EH (cell line): ENCODE measurements at regions not wholly inside any gene's neighbourhood (a gene's known extent, or its start where the extent isn't known, plus 50 kb on each side); places are given as distances from the start of the nearest gene placed in this dataset.

ENCODE experiments used
- DNase-seq: peaks from one replicate; pipeline ENCODE4 v3.0.0-alpha.2; 2015; ENCODE audit warnings: low read depth

DNA sequence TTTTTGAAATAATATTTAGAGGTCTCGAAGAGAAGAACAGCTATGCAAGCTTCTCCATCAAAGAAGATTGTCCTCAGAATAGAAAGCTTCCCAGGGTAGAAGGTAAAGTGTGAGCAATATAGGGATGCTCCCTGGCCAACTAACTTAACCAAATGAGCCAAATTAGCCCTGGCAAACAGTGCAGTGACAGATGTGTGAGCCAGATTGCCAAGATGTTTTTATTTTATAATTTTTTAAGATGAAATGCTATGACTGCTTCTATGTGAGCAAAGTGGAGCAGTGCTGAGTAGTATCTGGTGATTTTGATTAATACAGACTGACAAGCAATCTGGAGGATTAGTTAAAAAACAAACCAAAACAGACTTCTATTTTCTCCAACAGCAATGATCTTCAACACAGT is 202.1 kb downstream of the NOVA1 start:
- DNase-seq: no peak

DNA sequence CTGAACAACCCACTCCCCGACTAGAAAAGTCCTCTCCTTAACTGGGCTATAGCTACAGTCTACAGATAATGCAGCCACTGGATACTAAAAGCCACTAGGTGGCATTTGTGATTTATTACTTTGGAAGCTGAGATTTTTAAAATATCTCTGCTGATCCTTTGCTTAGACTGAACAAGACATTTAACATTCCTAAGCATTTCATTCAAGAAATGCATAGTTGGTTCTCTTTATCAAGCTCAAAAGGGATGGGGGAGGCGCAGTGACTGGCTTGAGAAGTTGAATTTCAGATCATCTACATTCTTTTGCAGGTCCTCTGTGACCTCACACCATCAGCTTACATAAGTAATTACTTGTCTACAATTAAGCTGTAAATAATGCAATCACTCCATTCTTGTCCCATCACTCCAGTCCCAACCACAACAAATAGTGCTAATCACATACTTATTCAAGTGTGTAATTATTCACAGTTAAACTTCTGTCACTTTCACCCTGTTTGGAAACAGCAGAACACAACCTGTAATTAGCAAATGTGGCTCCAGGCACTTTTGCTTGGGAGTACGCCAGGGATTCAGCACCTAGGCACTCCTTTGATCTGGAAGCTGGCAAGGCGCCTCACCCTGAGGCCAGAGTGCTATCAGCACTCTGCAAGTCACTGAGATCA is 203.6 kb downstream of the NOVA1 start:
- DNase-seq: no peak

DNA sequence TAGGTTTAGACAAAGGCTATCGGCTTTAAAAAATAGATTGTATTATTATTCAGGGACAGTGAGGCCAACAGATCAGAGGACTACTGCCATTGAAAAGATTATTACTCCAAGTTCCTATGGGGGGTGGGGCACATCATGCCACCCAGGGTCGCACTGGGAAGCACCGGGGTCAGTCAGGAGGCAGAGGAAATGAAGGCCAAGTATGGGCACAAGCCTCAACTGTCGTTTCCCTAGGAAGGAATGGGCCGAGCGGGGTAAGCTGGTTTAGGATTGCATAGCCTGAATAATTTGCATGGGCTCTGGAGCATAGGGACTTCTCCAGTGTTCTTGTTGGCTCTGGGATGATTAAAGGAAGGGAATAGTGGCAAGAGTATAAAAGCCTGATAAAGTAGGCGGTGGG is 205.3 kb downstream of the NOVA1 start:
- no peak for DNase-seq

DNA sequence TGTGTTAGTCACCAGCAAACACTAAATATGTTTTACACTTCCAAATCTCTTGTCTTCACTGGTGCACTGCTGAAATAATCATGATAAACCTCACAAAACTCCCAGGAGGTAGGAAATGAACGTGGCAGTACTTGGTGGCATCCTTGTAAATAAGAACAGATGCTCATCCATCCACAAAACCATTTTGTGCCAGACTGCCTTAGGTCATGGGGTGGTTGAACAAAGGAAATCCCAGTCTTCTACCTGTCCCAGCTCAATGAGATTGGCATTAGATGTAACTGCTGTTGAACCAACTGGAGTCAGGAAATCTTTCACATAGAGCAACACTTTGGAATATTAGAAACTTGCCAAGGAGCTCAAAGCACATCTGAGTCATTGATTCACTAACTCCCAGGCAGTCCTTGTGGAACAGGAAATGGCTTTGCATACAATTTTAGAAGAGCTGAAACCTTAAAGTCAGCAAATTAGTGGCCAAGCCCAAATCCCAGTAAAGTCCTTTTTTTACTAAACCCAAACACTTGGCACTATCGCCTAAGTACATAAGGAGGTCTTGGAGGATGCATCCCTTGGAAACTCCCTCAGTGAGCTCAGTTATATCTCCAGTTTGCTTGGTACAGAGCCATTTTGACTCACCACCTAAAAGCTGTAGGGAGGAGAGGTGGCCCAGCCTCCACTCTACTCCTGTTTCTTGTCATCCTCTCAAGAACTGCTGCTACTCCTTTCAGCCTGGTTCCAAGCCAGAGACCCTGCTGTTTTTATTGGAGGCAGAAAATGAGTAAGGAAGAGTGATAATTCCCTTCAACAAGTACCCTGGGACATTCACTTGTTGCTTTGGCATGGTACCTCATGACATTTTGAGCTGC is 208.0 kb downstream of the NOVA1 start:
- no peak for DNase-seq

DNA sequence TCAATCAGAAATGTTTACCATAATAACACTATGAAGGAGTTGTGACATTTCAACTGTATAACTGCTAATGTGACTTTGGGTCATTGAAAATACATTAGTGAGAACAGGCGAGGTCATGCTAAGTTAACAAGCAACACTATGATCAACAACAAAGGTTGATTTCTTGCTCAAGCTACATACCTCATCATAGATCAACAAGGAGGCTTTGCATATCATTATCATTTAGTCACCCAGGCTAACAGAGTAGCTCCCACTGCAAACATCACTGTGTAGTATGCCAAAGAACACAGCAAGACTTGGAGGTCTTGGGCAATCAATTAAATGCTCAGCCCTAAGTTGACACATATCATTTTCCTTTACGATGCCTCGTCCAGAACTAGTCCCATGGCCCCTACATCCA is 212.5 kb downstream of the NOVA1 start:
- DNase-seq: no peak

DNA sequence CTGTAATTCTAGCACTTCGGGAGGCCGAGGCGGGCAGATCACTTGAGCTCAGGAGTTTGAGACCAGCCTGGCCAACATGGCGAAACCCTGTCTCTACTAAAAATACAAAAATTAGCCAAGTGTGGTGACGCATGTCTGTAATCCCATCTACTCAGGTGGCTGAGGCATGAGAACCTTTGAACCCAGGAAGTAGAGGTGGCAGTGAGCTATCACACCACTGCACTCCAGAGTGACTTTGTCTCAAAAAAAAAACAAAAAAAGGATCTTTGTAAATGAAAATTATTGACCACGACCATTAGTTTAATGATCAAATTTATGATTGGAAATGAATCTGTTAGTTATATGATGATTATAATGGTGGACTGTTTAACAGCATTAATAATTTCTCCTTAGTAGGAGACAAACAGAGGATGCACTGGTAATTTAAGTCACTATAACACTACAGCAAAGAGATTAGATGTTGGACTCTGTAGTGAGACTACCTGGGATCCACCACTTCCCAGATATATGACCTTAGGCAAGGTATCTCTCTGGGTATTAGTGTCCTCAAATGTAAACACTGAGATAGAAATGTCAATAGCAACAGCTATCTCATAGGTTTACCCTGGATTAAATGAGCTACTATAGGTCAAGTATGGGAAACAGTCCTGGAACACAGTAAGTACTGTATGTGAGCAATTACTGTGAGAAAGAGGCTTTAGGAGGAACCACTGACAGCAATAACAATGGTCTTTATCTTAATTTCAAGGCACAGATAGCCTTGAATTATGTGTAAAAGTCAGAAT is 214.7 kb downstream of the NOVA1 start:
- no peak for DNase-seq

DNA sequence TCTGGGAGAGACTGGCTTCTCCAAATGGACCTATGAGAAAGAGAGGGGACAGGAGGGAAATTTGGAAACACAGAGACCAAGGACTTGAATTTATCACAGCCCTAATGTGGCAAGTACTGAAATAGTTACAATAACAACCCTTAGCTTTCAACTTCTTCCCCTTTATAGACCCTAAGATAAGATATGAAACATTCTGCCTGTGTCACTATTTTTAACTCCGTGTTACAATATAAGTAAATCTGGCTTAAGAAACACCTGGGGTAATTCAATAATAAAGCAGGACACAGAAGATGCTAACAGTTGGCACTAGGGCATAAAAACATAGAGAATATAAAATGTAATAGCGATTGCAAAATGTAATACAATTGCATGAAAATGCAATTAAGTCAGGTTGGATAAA is 216.4 kb downstream of the NOVA1 start:
- DNase-seq: no peak

DNA sequence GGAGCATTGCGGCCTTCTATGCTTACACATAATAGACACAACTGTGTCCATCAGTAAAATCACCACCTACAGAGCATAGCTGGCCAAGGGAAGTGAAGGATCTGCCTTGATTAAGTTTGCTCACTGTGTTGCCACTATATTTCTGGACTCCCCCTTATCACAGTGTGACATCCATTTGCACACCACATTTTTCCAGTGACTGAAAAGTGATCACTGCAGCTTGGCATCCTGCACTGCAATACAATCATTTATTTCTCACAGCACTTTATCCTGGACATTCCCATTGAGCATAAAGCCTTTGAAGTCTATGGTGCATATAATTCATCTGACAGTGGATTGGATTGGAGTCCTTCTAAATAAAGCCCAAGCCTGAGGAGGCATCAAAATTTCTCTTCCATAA is 217.2 kb downstream of the NOVA1 start:
- no peak for DNase-seq

DNA sequence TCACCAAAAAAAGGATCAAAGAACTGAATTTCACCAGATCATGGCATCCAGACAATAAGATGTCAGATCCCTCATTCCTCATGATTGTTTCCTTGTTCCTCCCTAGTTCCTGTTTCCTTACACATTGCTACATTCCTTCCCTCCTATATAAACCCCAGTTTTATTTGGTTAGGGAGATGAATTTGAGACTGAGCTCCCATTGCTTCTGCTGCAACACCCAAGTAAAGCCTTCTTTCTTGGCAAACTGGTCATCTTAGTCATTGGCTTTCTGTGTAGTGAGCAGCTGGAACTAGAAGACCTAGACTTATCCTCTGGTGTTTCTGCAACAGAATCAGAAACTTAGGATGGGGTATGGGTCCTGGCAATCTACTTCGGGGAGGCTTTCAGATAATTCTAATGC is 217.9 kb downstream of the NOVA1 start:
- DNase-seq: no peak

DNA sequence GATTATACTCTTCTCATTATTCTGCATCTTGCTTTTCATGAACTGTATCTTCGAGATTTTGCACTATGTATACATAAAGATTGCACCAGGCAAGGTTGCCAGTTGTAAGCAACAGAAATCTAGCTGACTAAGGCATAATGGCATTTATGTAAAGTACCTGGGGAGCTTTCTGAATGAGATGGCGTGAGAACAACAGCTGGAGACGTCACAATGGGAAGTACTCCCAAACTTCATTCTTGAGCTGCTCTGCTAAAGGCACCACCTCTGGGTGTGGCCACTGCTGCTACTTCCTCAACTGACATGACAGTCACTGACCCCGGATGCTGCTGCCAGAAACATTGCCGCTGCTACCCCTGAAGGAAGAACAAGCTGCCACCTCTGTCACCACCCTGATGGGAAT is 220.7 kb downstream of the NOVA1 start:
- no peak for DNase-seq

DNA sequence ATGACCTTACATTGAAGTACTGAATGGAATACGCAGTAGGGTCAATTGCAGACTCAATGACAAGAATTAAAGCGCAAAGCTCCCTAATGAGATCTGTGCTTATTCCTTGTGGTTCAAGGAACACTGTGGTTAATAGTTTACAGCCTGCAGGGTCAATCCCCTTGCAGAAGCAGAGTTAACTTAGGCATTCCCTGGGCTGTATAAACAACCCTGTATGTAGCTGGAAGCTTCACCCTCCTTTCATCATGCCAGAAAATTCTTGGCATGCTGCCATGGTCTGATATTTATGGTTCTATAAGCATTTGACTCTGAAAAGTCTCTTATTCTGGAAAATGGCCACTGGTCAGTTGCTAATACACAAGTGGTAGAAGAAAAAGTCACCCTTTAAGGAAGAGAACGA is 227.7 kb downstream of the NOVA1 start:
- DNase-seq: no peak

DNA sequence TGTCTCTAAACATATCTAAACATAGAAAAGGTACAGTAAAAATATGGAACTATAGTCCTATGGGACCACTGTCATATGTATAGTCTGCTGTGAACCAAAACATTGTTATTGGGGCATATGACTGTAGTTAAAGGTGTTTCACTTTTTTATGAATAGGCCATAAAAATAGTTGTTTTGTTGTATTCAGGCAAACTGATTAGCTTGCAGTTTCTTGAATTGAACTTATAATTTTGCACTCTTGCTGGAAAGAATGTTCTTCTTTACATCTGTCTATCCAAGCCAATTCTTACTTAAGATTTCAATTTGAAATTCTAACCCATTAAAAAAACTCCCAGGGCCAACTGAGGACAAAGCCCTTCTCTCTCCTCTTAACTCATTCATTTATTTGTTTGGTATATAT is 234.1 kb downstream of the NOVA1 start:
- DNase-seq: no peak

DNA sequence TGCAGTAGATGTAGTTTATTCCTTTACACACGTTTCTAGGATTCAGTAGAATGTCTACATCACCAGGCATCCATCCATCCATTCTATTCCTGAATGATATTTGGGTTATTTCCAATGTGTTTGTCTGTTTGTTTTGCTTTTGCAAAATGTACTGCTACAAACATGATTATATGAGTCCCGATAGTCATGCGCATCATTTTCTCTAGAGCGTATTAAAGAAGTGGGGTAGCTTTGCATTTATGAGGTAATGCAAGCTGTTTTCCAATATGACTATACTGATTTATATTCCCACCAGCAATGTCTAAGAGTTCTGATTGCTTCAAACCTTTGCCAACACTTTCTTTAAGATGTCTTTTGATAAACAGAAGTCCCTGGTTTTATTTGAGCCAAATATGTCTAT is 253.2 kb downstream of the NOVA1 start:
- no peak for DNase-seq

DNA sequence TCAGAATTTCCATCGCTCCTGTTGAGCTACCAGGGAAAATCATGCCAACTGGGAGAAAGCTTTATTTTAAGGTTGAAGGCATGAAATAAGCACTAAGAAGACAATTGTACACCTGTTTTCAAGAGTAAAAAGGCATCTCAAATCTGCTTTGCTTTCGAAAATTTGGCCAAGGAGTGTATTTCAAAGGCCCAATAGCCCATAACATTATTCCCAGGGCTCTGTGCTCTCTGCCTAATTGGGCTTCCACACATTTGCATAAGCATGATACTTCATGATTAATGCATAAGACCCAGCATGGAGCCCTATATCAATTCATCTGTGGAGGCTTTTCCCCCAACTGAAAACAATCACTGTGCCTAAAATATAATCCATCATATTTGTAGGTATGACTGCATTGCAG is 258.5 kb downstream of the NOVA1 start:
- DNase-seq: no peak

DNA sequence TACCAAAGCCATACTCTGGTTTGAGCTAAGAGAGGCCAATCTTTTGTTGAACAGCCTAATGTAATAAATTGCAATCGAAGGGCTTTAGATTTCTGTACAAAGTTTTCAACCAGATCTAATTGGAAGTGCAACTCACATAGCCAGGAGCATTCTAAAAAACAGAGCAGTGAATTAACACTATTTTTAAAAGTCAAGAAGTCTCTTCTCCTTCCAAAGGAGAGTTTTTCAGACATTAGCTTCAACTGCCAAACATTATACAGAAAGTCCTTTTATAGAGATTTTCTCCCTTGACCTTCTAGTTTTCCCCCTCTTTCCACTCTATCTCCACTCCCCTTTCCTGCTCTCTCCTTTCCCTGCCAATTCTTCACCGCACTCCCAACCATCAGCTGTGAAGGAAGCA is 259.6 kb downstream of the NOVA1 start:
- DNase-seq: no peak

DNA sequence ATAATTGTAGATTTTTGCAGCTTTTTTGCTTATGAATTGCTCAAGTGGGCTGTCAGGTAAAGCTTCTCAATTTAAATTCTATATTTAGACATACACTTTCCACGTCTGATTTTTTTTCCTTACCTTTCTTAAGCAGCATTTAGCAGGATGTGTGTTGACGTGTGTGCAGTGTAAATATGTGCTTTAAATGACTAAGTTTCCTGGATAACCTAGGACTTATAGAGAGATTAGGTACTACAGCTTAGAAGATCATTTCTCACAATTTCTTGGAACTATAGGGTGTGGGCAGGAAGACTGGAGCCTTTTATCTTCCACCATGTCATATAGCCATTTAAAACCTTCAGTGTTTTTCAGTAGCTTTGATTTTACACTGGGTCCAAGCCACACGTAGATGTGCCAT is 263.5 kb downstream of the NOVA1 start:
- DNase-seq: no peak

DNA sequence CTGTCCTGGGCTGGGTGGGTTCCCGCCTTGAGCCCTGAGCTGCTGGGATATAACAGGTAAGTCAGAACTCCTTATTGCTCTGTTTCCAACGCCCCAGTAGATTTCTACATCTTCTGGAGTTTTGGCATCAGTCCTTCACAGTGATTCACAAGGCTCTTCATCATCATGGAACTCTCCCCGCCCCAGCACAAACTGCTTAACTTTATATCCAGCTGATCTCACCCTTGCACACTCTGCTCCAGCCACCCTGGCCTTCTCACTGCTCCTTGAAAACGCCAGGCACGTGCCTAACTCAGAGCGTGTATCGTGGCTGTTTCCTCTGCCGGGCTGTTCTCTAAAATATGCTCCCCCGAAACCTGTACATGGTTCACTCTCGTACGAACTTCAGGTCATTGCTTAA is 264.9 kb downstream of the NOVA1 start:
- no peak for DNase-seq

DNA sequence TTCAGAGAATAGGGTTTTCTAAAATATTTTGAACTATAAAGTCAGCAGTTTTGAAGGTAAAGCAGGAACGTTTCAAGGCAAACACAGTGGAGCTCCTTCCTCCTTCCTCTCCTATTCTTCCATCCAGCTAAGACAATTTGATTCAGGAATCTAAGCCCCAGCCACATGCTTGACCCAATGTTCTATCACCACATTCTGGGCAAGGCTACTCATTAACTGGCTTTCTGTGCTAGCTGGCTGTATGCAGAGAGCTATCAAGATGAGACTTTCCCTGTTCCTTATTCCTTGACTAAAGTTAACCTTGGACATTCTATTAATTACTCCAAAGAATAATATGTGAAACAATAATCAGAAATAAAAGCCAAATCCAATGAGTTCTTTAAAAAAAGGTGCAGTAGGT is 266.9 kb downstream of the NOVA1 start:
- no peak for DNase-seq

DNA sequence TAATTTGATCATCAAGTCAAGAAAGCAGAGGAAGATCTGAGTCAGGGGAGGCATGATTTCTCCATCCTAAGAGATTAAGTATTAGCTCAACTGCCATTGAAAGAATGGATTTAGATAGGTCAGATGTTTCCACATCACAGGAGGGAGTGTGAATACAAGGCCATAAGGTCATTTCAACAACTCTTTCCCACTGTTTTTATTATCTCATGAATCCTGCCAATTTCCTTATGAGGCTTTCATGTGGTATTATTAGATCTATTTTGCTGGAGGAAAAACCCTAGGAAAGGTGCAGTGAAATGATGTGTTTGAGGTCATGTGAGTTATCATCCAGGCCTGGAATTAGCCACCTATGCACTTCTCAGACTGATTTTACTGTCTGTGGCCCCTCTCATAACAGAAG is 269.0 kb downstream of the NOVA1 start:
- no peak for DNase-seq

DNA sequence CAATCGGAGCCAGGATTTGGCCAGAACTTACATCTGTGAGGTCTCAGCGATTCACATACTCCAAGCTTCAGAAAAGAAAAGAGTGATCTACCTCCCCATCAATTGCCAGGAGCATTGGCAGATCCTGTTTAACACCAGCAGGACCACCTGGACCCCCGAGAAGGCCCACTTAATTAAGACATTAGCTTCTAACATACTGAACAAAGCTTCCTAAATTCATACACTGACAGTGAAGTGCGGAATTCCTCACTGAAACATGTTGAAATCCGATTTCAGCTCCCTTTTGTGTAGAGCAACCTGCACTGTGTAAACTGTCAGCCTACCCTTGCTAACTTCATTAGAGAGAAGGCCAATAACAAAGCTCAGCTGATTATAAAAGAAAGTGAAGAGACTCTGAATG is 274.0 kb downstream of the NOVA1 start:
- no peak for DNase-seq

DNA sequence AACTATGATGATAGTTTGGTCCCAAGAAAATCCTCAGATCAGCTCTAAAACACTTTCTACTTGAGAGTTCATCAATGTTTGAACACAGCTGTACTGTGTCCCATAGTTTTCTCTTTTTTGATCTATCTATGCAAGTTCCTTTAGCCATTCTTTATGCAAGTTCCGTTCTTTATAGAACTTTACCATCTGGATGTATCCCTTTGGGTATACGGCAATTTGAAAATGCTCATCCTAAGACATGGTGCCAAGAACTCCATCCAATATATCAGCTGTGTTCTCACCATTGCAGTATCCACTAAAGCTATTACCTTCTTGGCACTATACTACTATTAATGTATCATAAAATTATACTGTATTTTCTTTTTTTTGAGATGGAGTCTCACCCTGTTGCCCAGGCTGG is 276.9 kb downstream of the NOVA1 start:
- DNase-seq: no peak

DNA sequence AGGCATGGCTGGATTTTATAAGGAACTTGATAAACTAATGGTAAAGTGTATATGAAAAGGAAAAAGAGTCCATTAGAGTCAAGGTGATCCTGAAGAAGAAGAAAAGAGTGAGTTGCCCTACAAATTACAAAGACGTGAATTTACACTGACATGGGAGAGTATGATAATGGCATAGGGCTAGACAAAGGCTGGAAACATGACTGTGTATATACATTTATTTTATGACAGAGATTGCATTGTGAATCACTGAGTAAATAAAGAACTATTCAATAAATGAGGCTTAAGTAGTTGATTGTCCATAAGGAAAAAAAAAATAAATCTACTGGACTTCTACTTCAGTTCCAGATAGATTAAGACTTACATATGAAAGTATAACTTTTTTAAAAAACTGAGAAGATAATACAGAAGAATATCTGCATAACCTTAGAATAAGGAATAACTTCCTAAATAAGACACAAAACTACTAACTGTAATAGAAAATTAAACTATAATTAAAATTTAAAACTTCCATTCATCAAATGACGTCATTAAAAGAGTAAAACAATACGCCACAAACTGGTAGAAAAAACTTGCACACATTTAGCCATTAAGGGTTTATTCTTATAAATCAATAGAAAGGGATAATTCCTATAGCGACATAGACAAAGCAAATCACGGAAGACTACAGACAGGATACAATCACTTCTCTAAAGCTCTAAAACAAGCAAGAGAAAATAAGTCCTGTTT is 278.5 kb downstream of the NOVA1 start:
- no peak for DNase-seq
